ENCODE measurements at regions not wholly inside any gene's neighbourhood (a gene's known extent, or its start where the extent isn't known, plus 50 kb on each side); places are given as distances from the start of the nearest gene placed in this dataset.
A peak's percentile ranks its signal among the peaks of the same experiment; 100 is the strongest.

GRCh38 chr9:80932181-80932580 is 757.2 kb downstream of the TLE1 start:
- DNase-seq (ENCODE audit: low read depth) = no peak

- DNase-seq (ENCODE audit: low read depth) = no peak
These were observed 758.2 kb downstream of the TLE1 start for GRCh38 chr9:80931163-80931562.

- DNase-seq (ENCODE audit: low read depth) = peak; percentile 36
These were observed 760.6 kb downstream of the TLE1 start for GRCh38 chr9:80928697-80929096.

- peak; percentile 24 for DNase-seq (ENCODE audit: low read depth)
These were observed 762.7 kb downstream of the TLE1 start for GRCh38 chr9:80926611-80927010.

- no peak for DNase-seq (ENCODE audit: low read depth)
These were observed 766.8 kb downstream of the TLE1 start for GRCh38 chr9:80922544-80922943.

GRCh38 chr9:80906728-80907127 is 782.6 kb downstream of the TLE1 start:
- DNase-seq (ENCODE audit: low read depth) = no peak

GRCh38 chr9:80899208-80899607 is 790.1 kb downstream of the TLE1 start:
- peak; percentile 26 for DNase-seq (ENCODE audit: low read depth)

GRCh38 chr9:80893190-80893589 is 796.2 kb downstream of the TLE1 start:
- DNase-seq (ENCODE audit: low read depth) = no peak

GRCh38 chr9:80892703-80893102 is 796.6 kb downstream of the TLE1 start:
- DNase-seq (ENCODE audit: low read depth) = no peak

GRCh38 chr9:80890124-80890523 is 799.2 kb downstream of the TLE1 start:
- DNase-seq (ENCODE audit: low read depth) = peak; percentile 26

- DNase-seq (ENCODE audit: low read depth) = peak; percentile 22
These were observed 803.5 kb downstream of the TLE1 start for GRCh38 chr9:80885894-80886293.

GRCh38 chr9:80883826-80884579 is 805.3 kb downstream of the TLE1 start:
- no peak for DNase-seq (ENCODE audit: low read depth)

- no peak for DNase-seq (ENCODE audit: low read depth)
These were observed 805.9 kb downstream of the TLE1 start for GRCh38 chr9:80883426-80883825.

GRCh38 chr9:80881940-80882339 is 807.4 kb downstream of the TLE1 start:
- no peak for DNase-seq (ENCODE audit: low read depth)

GRCh38 chr9:80881320-80881719 is 808.0 kb downstream of the TLE1 start:
- no peak for DNase-seq (ENCODE audit: low read depth)

- no peak for DNase-seq (ENCODE audit: low read depth)
These were observed 810.8 kb downstream of the TLE1 start for GRCh38 chr9:80878556-80878955.

GRCh38 chr9:80875947-80876346 is 813.4 kb downstream of the TLE1 start:
- DNase-seq (ENCODE audit: low read depth) = no peak

- peak; percentile 91 for DNase-seq (ENCODE audit: low read depth)
These were observed 815.1 kb downstream of the TLE1 start for GRCh38 chr9:80874276-80874675.

- DNase-seq (ENCODE audit: low read depth) = peak; percentile 65
These were observed 815.5 kb downstream of the TLE1 start for GRCh38 chr9:80873861-80874260.

GRCh38 chr9:80871596-80871995 is 817.8 kb downstream of the TLE1 start:
- no peak for DNase-seq (ENCODE audit: low read depth)

- DNase-seq (ENCODE audit: low read depth) = peak; percentile 22
These were observed 821.6 kb downstream of the TLE1 start for GRCh38 chr9:80867731-80868130.

GRCh38 chr9:80866576-80867227 is 822.6 kb downstream of the TLE1 start:
- peak; percentile 64 for DNase-seq (ENCODE audit: low read depth)

- peak; percentile 56 for DNase-seq (ENCODE audit: low read depth)
These were observed 823.2 kb downstream of the TLE1 start for GRCh38 chr9:80866121-80866520.

Data from RPMI7951 (cell line).